Muscle layer of colon (tissue), 2 donors: ENCODE measurements at regions not wholly inside any gene's neighbourhood (a gene's known extent, or its start where the extent isn't known, plus 50 kb on each side); places are given as distances from the start of the nearest gene placed in this dataset.

ENCODE experiments used
- H3K27ac ChIP-seq: one replicate; pipeline ENCODE4 v1.7.0; 2013; ENCODE audit warnings: low read depth, mild to moderate bottlenecking, low read length, moderate library complexity
- H3K27me3 ChIP-seq, 2 donors: one replicate each; pipeline ENCODE4 v1.7.0; 2013; ENCODE audit warnings: low read length in 2 of 2, mild to moderate bottlenecking in 2 of 2; ENCODE audit not compliant: insufficient read depth in 2 of 2, control insufficient read depth in 1 of 2
- H3K36me3 ChIP-seq: one replicate; pipeline ENCODE4 v1.7.0; 2013; ENCODE audit warnings: mild to moderate bottlenecking, low read length; ENCODE audit not compliant: insufficient read depth
- H3K4me1 ChIP-seq: one replicate; pipeline ENCODE4 v1.7.0; 2013; ENCODE audit warnings: mild to moderate bottlenecking, low read length; ENCODE audit not compliant: insufficient read depth
- H3K4me3 ChIP-seq, 2 donors: one replicate each; pipeline ENCODE4 v1.7.0; 2013; ENCODE audit warnings: low read length in 2 of 2, low read depth in 1 of 2, mild to moderate bottlenecking in 1 of 2, moderate library complexity in 1 of 2
- H3K9ac ChIP-seq: one replicate; pipeline ENCODE4 v1.7.0; 2013; ENCODE audit warnings: low read length
- H3K9me3 ChIP-seq: one replicate; pipeline ENCODE4 v1.7.0; 2013; ENCODE audit warnings: mild to moderate bottlenecking, low read length
- donor health status: abdominal sarcoma.
- donor health status: Adenocarcinoma of cecum.

- no peaks in the 10 kb centered on the region for H3K9me3 ChIP-seq
- no peak overlapping the region for H3K9ac ChIP-seq
- H3K36me3 ChIP-seq = no peaks in the 10 kb centered on the region
- no peaks in the 10 kb centered on the region for H3K27me3 ChIP-seq
- no peaks in the 10 kb centered on the region for H3K4me1 ChIP-seq
- no peak overlapping the region for H3K27ac ChIP-seq
- H3K4me3 ChIP-seq = no peak overlapping the region
Measured at GRCh38 chr3:163812006-163812405, 1266.3 kb downstream of the SI start.

DNA sequence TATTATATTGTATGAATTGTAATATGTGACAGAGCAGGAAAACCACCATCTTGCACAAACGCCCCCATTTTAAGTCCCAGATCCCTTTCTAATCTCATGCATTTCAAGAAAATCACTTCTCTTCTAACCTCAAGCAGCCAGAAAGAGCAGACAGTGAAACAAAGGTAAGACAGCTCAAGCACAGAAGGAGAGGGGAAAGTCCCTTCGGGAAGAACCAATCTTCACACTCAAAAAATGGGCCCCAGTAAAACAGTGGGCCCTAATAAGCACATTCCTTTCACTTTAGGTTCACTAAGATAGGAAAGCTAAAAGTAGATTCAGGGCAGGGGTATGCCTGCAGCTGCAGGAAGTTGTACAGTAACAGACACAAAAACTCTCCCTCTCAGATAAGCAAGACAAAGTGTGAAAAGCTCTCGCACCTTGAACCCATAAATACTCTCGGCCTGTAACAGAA is 1268.7 kb downstream of the SI start:
- Histone ChIP-seq H3K36me3 (no peaks in the 10 kb centered on the region), H3K9ac (no peak overlapping the region), H3K4me1 (no peaks in the 10 kb centered on the region), H3K4me3 (no peak overlapping the region), H3K27me3 (no peaks in the 10 kb centered on the region), H3K27ac (no peak overlapping the region), H3K9me3 (no peaks in the 10 kb centered on the region)

GRCh38 chr3:163786416-163786815 is 1291.9 kb downstream of the SI start:
- H3K9me3 ChIP-seq = no peaks in the 10 kb centered on the region
- no peak overlapping the region for H3K9ac ChIP-seq
- H3K27ac ChIP-seq = no peak overlapping the region
- H3K36me3 ChIP-seq = no peaks in the 10 kb centered on the region
- no peak overlapping the region for H3K4me3 ChIP-seq
- no peaks in the 10 kb centered on the region for H3K27me3 ChIP-seq
- H3K4me1 ChIP-seq = no peaks in the 10 kb centered on the region

- Histone ChIP-seq H3K9ac (no peak overlapping the region), H3K27ac (no peak overlapping the region), H3K27me3 (no peaks in the 10 kb centered on the region), H3K4me3 (no peak overlapping the region), H3K9me3 (no peaks in the 10 kb centered on the region), H3K36me3 (no peaks in the 10 kb centered on the region), H3K4me1 (no peaks in the 10 kb centered on the region)
Measured at GRCh38 chr3:163785693-163786092, 1292.6 kb downstream of the SI start.

DNA sequence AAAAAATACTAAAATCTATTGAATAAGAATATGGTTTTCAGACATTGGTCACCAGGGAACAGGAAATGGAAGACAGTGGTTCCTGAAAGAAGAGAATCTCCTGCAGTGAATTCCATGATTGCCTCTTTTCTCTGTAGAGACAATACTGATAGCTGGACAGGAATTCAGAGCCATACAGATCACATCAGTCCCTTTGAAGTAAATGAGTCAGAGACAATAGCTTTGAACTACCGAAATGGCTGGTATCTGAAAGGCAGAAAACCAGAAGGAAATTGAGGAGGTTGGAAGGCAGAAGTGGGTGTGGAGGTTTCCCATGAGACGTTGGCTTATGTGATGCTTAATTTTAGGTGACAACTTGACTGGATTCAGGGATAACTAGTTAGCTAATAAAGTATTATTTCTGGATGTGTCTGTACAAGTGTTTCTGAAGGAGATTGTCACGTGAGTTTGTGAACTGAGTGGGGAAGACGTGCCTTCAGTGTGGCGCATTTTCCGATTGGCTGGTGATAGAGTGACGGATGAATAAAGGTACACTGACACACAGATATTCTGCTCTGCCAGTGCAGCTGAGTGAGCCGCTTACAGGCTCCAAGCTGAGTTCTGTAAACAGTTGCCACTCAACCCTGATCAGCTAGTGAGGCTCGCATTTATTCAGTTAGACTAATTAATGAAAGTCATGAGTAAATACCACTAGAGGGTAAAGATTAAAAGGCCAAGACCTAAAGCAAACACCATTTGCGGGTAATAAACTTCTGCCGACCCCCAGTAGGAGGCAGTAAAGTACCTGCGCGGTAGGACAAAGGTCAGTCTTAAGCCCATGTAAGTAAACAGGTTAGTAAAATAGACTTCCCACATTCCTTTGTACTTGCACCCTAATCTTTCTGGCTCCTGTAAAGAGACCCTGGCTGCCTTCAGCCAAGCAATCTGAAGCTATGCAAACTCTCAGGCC is 1298.6 kb downstream of the SI start:
- Histone ChIP-seq H3K9ac (no peak overlapping the region), H3K9me3 (no peaks in the 10 kb centered on the region), H3K27me3 (no peaks in the 10 kb centered on the region), H3K36me3 (no peaks in the 10 kb centered on the region), H3K4me1 (no peaks in the 10 kb centered on the region), H3K27ac (no peak overlapping the region), H3K4me3 (no peak overlapping the region)

DNA sequence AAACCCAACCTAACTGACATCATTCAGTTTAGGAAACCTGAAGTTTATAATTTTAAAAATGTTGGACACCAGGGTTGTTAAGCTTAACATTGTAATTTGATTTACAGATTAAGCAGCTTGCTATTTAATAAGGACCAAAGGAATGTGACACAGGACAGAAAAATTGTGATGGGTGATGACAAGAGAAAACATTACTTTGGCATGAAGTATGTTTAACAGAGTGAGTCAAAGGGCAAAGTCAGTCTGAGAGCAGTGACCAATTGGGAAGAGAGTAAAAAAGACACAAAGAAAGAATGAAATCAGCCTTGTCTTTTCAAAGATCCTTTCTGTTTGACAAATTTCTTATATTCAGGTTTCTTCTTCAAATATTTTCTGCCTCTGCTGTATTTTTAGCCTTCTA is 1301.6 kb downstream of the SI start:
- no peak overlapping the region for H3K27ac ChIP-seq

DNA sequence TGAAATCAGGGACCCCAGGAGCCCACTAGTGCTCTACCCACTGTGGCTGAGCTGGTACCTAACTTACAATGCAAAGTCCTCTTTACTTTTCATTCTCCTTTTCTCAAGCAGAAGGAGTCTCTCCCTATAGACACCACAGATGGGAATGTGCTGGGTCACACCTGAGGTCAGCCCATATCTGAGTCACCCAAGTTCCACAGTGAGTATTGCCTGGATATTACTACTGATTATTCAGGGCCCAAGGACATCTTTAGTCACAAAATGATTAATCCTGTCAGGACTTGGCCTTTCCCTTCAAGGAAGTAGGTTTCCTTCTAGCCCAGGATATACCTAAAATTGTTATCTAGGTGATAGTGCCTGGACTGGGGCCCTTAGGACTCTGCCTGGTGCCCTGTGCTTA is 1305.2 kb downstream of the SI start:
- no peak overlapping the region for H3K9ac ChIP-seq
- H3K4me3 ChIP-seq = no peak overlapping the region
- no peaks in the 10 kb centered on the region for H3K27me3 ChIP-seq
- H3K36me3 ChIP-seq = no peaks in the 10 kb centered on the region
- H3K4me1 ChIP-seq = no peaks in the 10 kb centered on the region
- H3K9me3 ChIP-seq = no peaks in the 10 kb centered on the region
- H3K27ac ChIP-seq = no peak overlapping the region

More for the DNA sequence above, 1301.6 kb downstream of the SI start:
- H3K4me1 ChIP-seq = no peaks in the 10 kb centered on the region
- no peaks in the 10 kb centered on the region for H3K36me3 ChIP-seq
- no peak overlapping the region for H3K9ac ChIP-seq
- H3K4me3 ChIP-seq = no peak overlapping the region
- H3K9me3 ChIP-seq = no peaks in the 10 kb centered on the region
- no peaks in the 10 kb centered on the region for H3K27me3 ChIP-seq

- no peak overlapping the region for H3K27ac ChIP-seq
- H3K9me3 ChIP-seq = no peaks in the 10 kb centered on the region
- H3K4me3 ChIP-seq = no peak overlapping the region
- H3K4me1 ChIP-seq = no peaks in the 10 kb centered on the region
- no peak overlapping the region for H3K9ac ChIP-seq
- H3K36me3 ChIP-seq = no peaks in the 10 kb centered on the region
- H3K27me3 ChIP-seq = no peaks in the 10 kb centered on the region
Measured at GRCh38 chr3:163768048-163768447, 1310.2 kb downstream of the SI start.

DNA sequence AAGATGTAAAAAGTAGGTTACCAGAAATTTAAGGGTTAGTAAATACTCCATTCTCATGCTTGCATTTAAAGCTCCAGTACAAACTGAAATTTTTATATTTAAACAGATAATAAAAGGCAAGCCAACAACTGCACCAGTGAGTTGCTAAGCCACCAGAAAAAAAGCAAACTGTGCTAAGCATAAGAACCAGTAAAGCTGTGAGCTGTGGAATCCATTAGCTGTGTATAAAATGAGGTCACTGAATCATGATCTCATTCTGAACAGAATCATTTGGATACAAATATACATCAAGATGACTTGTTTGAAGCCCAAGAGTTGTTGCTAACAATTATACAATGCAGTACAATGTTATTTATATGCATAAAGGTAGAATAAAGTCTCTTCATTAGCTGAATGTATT is 1312.2 kb downstream of the SI start:
- Histone ChIP-seq H3K27ac (no peak overlapping the region), H3K27me3 (no peaks in the 10 kb centered on the region), H3K9ac (no peak overlapping the region), H3K4me3 (no peak overlapping the region), H3K4me1 (no peaks in the 10 kb centered on the region), H3K36me3 (no peaks in the 10 kb centered on the region), H3K9me3 (no peaks in the 10 kb centered on the region)

DNA sequence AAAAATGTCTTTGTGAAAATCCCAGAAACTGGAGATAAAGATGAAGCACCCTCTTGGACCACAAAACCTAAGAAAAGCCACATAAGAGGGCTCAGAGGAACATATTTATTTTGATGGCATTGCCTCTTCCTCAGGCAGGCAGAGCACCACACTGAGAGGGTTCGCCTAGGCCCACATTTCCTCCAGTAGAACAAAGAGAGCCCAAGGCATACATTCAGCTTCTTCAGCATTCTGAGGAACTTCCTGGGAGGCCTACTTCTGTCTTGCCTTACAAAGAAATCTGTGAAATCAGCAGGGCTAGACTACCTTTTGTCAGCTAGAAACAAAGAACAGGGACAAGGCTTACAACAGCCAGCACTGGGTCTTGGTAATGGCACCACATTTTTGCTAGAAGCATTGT is 1325.3 kb downstream of the SI start:
- no peak overlapping the region for H3K9ac ChIP-seq
- no peak overlapping the region for H3K27ac ChIP-seq
- H3K4me1 ChIP-seq = no peaks in the 10 kb centered on the region
- no peaks in the 10 kb centered on the region for H3K36me3 ChIP-seq
- H3K4me3 ChIP-seq = no peak overlapping the region
- H3K27me3 ChIP-seq = no peaks in the 10 kb centered on the region
- peaks cover 4% of the 10 kb centered on the region for H3K9me3 ChIP-seq

DNA sequence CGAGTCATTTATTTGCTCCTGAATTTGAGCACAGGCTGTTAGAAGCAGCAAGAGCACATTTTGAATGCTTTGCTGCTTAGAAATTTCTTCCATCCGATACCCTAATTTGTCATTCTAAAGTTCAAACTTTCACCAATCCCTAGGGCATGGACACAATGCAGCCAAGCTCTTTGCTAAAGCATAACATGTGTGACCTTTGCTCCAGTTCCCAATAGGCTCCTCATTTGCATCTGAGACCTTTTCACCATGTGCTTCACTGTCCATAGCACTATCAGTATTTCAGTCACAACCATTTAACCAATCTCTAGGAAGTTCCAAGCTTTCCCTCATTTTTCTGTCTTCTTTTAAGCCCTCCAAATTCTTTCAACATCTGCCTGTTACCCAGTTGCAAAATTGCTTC is 1333.1 kb downstream of the SI start:
- H3K4me1 ChIP-seq = no peaks in the 10 kb centered on the region
- no peaks in the 10 kb centered on the region for H3K36me3 ChIP-seq
- H3K9me3 ChIP-seq = no peaks in the 10 kb centered on the region
- H3K4me3 ChIP-seq = no peak overlapping the region
- no peak overlapping the region for H3K27ac ChIP-seq
- H3K9ac ChIP-seq = no peak overlapping the region
- H3K27me3 ChIP-seq = no peaks in the 10 kb centered on the region

DNA sequence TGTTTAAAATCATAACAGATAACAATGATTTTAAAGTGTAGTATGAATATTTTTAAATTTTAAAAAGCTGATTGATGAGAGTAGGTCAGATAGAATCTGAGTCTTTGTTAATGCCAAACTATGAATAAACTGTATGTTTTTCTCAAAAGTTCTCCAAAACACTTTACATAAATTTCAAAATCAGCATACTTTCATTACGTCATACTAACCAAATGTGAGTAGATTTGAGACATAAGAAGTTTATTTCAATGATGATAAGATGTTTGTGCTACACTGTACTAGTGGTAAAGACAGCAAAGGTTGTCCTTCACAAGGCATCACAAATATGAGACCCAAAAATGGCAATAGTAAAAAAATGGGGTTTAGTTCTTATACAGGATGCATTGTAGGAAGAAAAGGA is 1342.9 kb downstream of the SI start:
- Histone ChIP-seq H3K9me3 (no peaks in the 10 kb centered on the region), H3K36me3 (no peaks in the 10 kb centered on the region), H3K27me3 (no peaks in the 10 kb centered on the region), H3K27ac (no peak overlapping the region), H3K4me3 (no peak overlapping the region), H3K9ac (no peak overlapping the region), H3K4me1 (no peaks in the 10 kb centered on the region)
